ENCODE measurements at regions not wholly inside any gene's neighbourhood (a gene's known extent, or its start where the extent isn't known, plus 50 kb on each side); places are given as distances from the start of the nearest gene placed in this dataset.

DNA sequence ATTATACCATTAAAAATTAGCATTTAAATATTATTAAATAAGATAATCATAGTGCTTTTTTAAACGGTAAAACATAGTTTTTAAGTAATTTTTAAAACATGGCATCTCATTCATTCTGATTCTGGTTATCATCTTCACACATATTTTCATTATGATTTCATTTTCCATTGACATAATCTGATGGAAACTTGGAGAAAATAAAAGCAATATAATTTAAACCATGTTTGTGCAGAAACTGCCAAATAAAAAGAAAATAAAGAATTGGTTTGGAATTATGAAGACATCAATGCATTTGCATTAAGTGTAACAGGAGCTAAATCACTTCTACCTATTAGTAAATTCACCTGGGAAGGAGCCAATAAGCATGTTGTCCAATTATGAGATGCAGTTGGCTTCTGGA is 490.1 kb upstream of the CD180 start:
- TF ChIP-seq, protein P1, sequence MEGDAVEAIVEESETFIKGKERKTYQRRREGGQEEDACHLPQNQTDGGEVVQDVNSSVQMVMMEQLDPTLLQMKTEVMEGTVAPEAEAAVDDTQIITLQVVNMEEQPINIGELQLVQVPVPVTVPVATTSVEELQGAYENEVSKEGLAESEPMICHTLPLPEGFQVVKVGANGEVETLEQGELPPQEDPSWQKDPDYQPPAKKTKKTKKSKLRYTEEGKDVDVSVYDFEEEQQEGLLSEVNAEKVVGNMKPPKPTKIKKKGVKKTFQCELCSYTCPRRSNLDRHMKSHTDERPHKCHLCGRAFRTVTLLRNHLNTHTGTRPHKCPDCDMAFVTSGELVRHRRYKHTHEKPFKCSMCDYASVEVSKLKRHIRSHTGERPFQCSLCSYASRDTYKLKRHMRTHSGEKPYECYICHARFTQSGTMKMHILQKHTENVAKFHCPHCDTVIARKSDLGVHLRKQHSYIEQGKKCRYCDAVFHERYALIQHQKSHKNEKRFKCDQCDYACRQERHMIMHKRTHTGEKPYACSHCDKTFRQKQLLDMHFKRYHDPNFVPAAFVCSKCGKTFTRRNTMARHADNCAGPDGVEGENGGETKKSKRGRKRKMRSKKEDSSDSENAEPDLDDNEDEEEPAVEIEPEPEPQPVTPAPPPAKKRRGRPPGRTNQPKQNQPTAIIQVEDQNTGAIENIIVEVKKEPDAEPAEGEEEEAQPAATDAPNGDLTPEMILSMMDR (IDR thresholded peaks at IDR 0.05): no peak
- TF ChIP-seq POLR2A (IDR thresholded peaks at IDR 0.05): no peak
